NT2/D1 (cell line): ENCODE measurements at regions not wholly inside any gene's neighbourhood (a gene's known extent, or its start where the extent isn't known, plus 50 kb on each side); places are given as distances from the start of the nearest gene placed in this dataset.

ENCODE experiments used
- YY1 ChIP-seq: IDR thresholded peaks from 2 replicates; pipeline ENCODE4 v1.6.1; 2011; ENCODE audit not compliant: insufficient read length, insufficient read depth
- ZNF274 ChIP-seq: IDR thresholded peaks from 2 replicates; pipeline ENCODE4 v1.6.1; 2011; ENCODE audit warnings: mild to moderate bottlenecking, low read depth, low read length

GRCh38 chr2:176479961-176480360 lies 210.7 kb downstream of the MTX2 start:
- TF ChIP-seq YY1, result no peak
- no peak for TF ChIP-seq ZNF274
